ENCODE measurements at regions not wholly inside any gene's neighbourhood (a gene's known extent, or its start where the extent isn't known, plus 50 kb on each side); places are given as distances from the start of the nearest gene placed in this dataset.

- Mint-ChIP-seq H3K36me3 (ENCODE audit: low read depth) (peaks cover 4% of the 10 kb centered on the region), H3K9me3 (peaks cover 11% of the 10 kb centered on the region), H3K4me3 (no peak overlapping the region), H3K27ac (no peak overlapping the region), H3K27me3 (ENCODE audit: low read depth) (peaks cover 8% of the 10 kb centered on the region), H3K4me1 (peaks cover 6% of the 10 kb centered on the region)
- TF ChIP-seq CTCF (IDR thresholded peaks at IDR 0.05; ENCODE audit: unreplicated experiment in 3 of 3) = no peak
Observed at GRCh38 chr2:60280238-60280637, 273.2 kb downstream of the BCL11A start.

- TF ChIP-seq CTCF (IDR thresholded peaks at IDR 0.05; ENCODE audit: unreplicated experiment in 3 of 3) = no peak
- peaks cover 14% of the 10 kb centered on the region for H3K9me3 Mint-ChIP-seq
- peaks cover 4% of the 10 kb centered on the region for H3K36me3 Mint-ChIP-seq (ENCODE audit: low read depth)
- no peak overlapping the region for H3K4me3 Mint-ChIP-seq
- no peak overlapping the region for H3K27ac Mint-ChIP-seq
- H3K4me1 Mint-ChIP-seq = peaks cover 6% of the 10 kb centered on the region
- peaks cover 8% of the 10 kb centered on the region for H3K27me3 Mint-ChIP-seq (ENCODE audit: low read depth)
Observed at GRCh38 chr2:60278906-60279305, 274.5 kb downstream of the BCL11A start.

- TF ChIP-seq CTCF (IDR thresholded peaks at IDR 0.05; ENCODE audit: unreplicated experiment in 3 of 3) = no peak
- peaks cover 4% of the 10 kb centered on the region for H3K36me3 Mint-ChIP-seq (ENCODE audit: low read depth)
- no peak overlapping the region for H3K27ac Mint-ChIP-seq
- peaks cover 23% of the 10 kb centered on the region for H3K9me3 Mint-ChIP-seq
- H3K4me1 Mint-ChIP-seq = peaks cover 6% of the 10 kb centered on the region
- no peak overlapping the region for H3K4me3 Mint-ChIP-seq
- peaks cover 8% of the 10 kb centered on the region for H3K27me3 Mint-ChIP-seq (ENCODE audit: low read depth)
Observed at GRCh38 chr2:60275958-60276357, 277.5 kb downstream of the BCL11A start.

- Mint-ChIP-seq H3K9me3 (peaks cover 23% of the 10 kb centered on the region), H3K27ac (no peak overlapping the region), H3K36me3 (ENCODE audit: low read depth) (peaks cover 4% of the 10 kb centered on the region), H3K4me3 (no peak overlapping the region), H3K4me1 (peaks cover 6% of the 10 kb centered on the region), H3K27me3 (ENCODE audit: low read depth) (peaks cover 8% of the 10 kb centered on the region)
- TF ChIP-seq CTCF (IDR thresholded peaks at IDR 0.05; ENCODE audit: unreplicated experiment in 3 of 3) = no peak
Observed at GRCh38 chr2:60273836-60274235, 279.6 kb downstream of the BCL11A start.

GRCh38 chr2:60271713-60272112 is 281.7 kb downstream of the BCL11A start:
- peaks cover 4% of the 10 kb centered on the region for H3K36me3 Mint-ChIP-seq (ENCODE audit: low read depth)

More at GRCh38 chr2:60271713-60272112, 281.7 kb downstream of the BCL11A start:
- H3K27me3 Mint-ChIP-seq (ENCODE audit: low read depth) = peaks cover 6% of the 10 kb centered on the region
- peaks cover 20% of the 10 kb centered on the region for H3K9me3 Mint-ChIP-seq
- no peaks in the 10 kb centered on the region for H3K4me1 Mint-ChIP-seq
- TF ChIP-seq CTCF (IDR thresholded peaks at IDR 0.05; ENCODE audit: unreplicated experiment in 3 of 3) = no peak
- no peak overlapping the region for H3K4me3 Mint-ChIP-seq
- H3K27ac Mint-ChIP-seq = no peak overlapping the region

All from nephron (organoid).